Lung (tissue), 11 donors: ENCODE measurements at regions not wholly inside any gene's neighbourhood (a gene's known extent, or its start where the extent isn't known, plus 50 kb on each side); places are given as distances from the start of the nearest gene placed in this dataset.

Experiments
- ATAC-seq: fragments of 200-7000 bp; cut with Tn5 transposase; one replicate; pipeline ENCODE4 v1.9.1; 2020; ENCODE audit warnings: moderate number of reproducible peaks; ENCODE audit not compliant: insufficient read depth, low FRiP score
- DNase-seq, 3 donors: peaks; one replicate each; pipeline ENCODE4 v3.0.0-alpha.2; 2013 to 2017
- H3K27ac ChIP-seq, 2 donors: one replicate each; pipeline ENCODE4 v1.5.1; 2013; ENCODE audit warnings: mild to moderate bottlenecking in 2 of 2, moderate library complexity in 2 of 2, control low read depth in 1 of 2, inconsistent platforms in 1 of 2, low read depth in 1 of 2, low read length in 1 of 2
- H3K27me3 ChIP-seq, 3 donors: one replicate each; pipeline ENCODE4 v1.5.1; 2013; ENCODE audit warnings: low read length in 2 of 3; ENCODE audit not compliant: control insufficient read depth in 3 of 3, insufficient read depth in 3 of 3
- H3K36me3 ChIP-seq, 4 donors: one replicate each; pipeline ENCODE4 v1.5.1; 2013; ENCODE audit warnings: low read length in 4 of 4, mild to moderate bottlenecking in 1 of 4, moderate library complexity in 1 of 4; ENCODE audit not compliant: control insufficient read depth in 4 of 4, insufficient read depth in 4 of 4
- H3K4me1 ChIP-seq, 5 donors: one replicate each; pipeline ENCODE4 v1.5.1; 2013; ENCODE audit warnings: low read length in 5 of 5, mild to moderate bottlenecking in 2 of 5, moderate library complexity in 1 of 5; ENCODE audit not compliant: control insufficient read depth in 5 of 5, insufficient read depth in 5 of 5
- H3K4me3 ChIP-seq: one replicate; pipeline ENCODE4 v1.5.1; 2013; ENCODE audit warnings: mild to moderate bottlenecking, control low read depth, moderate library complexity
- H3K9ac ChIP-seq, 2 donors: one replicate each; pipeline ENCODE4 v1.5.1; 2013; ENCODE audit warnings: low read length in 2 of 2, control low read depth in 1 of 2; ENCODE audit not compliant: insufficient read depth in 1 of 2
- H3K9me3 ChIP-seq, 4 donors: one replicate each; pipeline ENCODE4 v1.5.1; 2013; ENCODE audit warnings: low read length in 3 of 4, mild to moderate bottlenecking in 1 of 4, moderate library complexity in 1 of 4; ENCODE audit not compliant: control insufficient read depth in 4 of 4, insufficient read depth in 3 of 4
- CTCF ChIP-seq: IDR thresholded peaks from 2 replicates; pipeline ENCODE4 v1.5.1; 2012; ENCODE audit warnings: mild to moderate bottlenecking; ENCODE audit errors: control extremely low read depth, extremely low read depth
- WGBS, 2 donors: extraction: QIAGEN DNeasy Blood & Tissue Kit; methylation state at CpG; one replicate each; pipeline ENCODE4 v1.1.7; 2013; 5-methylcytosine and 5-hydroxymethylcytosine counted together
- donor health status: control.
- donor health status: control.
- donor health status: Bipolar disorder and iron deficiency.
- donor health status: healthy.
- donor health status: DM: yes; HTN: yes; CAD: no.

GRCh38 chr2:7471185-7471584, 554.0 kb downstream of the RNF144A start:
- Histone ChIP-seq H3K27me3 (no peaks in the 10 kb centered on the region), H3K4me1 (peaks cover 0 to 6% (median 0%) of the 10 kb centered on the region in 5 donors), H3K4me3 (no peak overlapping the region), H3K27ac (no peak overlapping the region), H3K9me3 (peaks cover 0 to 2% (median 0%) of the 10 kb centered on the region in 4 donors), H3K9ac (no peak overlapping the region), H3K36me3 (no peaks in the 10 kb centered on the region)
- ATAC-seq (no peak), DNase-seq (no peak)
- WGBS, 2 donors: 96 to 97% methylated on average over 2 of the region's 2 CpGs
- TF ChIP-seq CTCF: no peak

- no peak for DNase-seq
- ATAC-seq: no peak
- no peaks in the 10 kb centered on the region for H3K36me3 ChIP-seq
- H3K27me3 ChIP-seq: no peaks in the 10 kb centered on the region
- H3K4me1 ChIP-seq: peaks cover 0 to 6% (median 0%) of the 10 kb centered on the region in 5 donors
- TF ChIP-seq CTCF: no peak
- peaks cover 0 to 2% (median 0%) of the 10 kb centered on the region in 4 donors for H3K9me3 ChIP-seq
- no peak overlapping the region for H3K9ac ChIP-seq
- WGBS, 2 donors: 80 to 89% methylated on average over 2 of the region's 2 CpGs
- H3K27ac ChIP-seq: no peak overlapping the region
- no peak overlapping the region for H3K4me3 ChIP-seq
Observed at GRCh38 chr2:7472465-7472864, 555.3 kb downstream of the RNF144A start.

- H3K4me1 ChIP-seq: peaks cover 0 to 6% (median 0%) of the 10 kb centered on the region in 5 donors
- no peaks in the 10 kb centered on the region for H3K36me3 ChIP-seq
- H3K9me3 ChIP-seq: peaks cover 0 to 2% (median 0%) of the 10 kb centered on the region in 4 donors
- no peak for ATAC-seq
- no peak overlapping the region for H3K27ac ChIP-seq
- no peak overlapping the region for H3K9ac ChIP-seq
- H3K27me3 ChIP-seq: no peaks in the 10 kb centered on the region
- DNase-seq: no peak
- 66 to 82% methylated on average over 7 of the region's 7 CpGs for WGBS, 2 donors
- no peak for TF ChIP-seq CTCF
- no peak overlapping the region for H3K4me3 ChIP-seq
Observed at GRCh38 chr2:7473135-7473771, 556.0 kb downstream of the RNF144A start.

- no peaks in the 10 kb centered on the region for H3K36me3 ChIP-seq
- peaks cover 0 to 2% (median 0%) of the 10 kb centered on the region in 4 donors for H3K9me3 ChIP-seq
- no peak overlapping the region for H3K27ac ChIP-seq
- no peak overlapping the region for H3K9ac ChIP-seq
- no peak overlapping the region for H3K4me3 ChIP-seq
- no peaks in the 10 kb centered on the region for H3K27me3 ChIP-seq
- no peak for TF ChIP-seq CTCF
- no peaks in the 10 kb centered on the region for H3K4me1 ChIP-seq
- no peak for DNase-seq
- no peak for ATAC-seq
Observed at GRCh38 chr2:7476371-7476770, 559.2 kb downstream of the RNF144A start.
